Neural cell (in vitro differentiated cells): ENCODE measurements at regions not wholly inside any gene's neighbourhood (a gene's known extent, or its start where the extent isn't known, plus 50 kb on each side); places are given as distances from the start of the nearest gene placed in this dataset.

ENCODE experiments used
- H2AFZ ChIP-seq: fragments of 200-600, 300-800 bp; sonication (generic), shearing (Covaris generic); 2 replicates; pipeline ENCODE4 v1.6.0; 2014; ENCODE audit warnings: low read depth, mild to moderate bottlenecking, antibody characterized with exemption, low read length, moderate library complexity
- H3F3A ChIP-seq: fragments of 200-600 bp; shearing (Covaris generic); 2 replicates; pipeline ENCODE4 v1.6.1; 2016; ENCODE audit warnings: mild to moderate bottlenecking, moderate library complexity, mixed read lengths, antibody characterized with exemption, low read length; ENCODE audit not compliant: insufficient read depth, poor library complexity, severe bottlenecking
- H3K27ac ChIP-seq: fragments of 200-600, 300-800 bp; sonication (generic), shearing (Covaris generic); 2 replicates; pipeline ENCODE4 v1.5.1; 2014; ENCODE audit warnings: mild to moderate bottlenecking, low read length, moderate library complexity
- H3K27me3 ChIP-seq: fragments of 300-800, 200-600 bp; sonication (generic), shearing (Covaris generic); 2 replicates; pipeline ENCODE4 v1.6.0; 2014; ENCODE audit warnings: mild to moderate bottlenecking, low read depth, low read length, moderate library complexity; ENCODE audit not compliant: insufficient read depth
- H3K36me3 ChIP-seq: fragments of 300-800, 200-600 bp; sonication (generic), shearing (Covaris generic); 2 replicates; pipeline ENCODE4 v1.5.1; 2014; ENCODE audit warnings: mild to moderate bottlenecking, antibody characterized with exemption, low read length, moderate library complexity; ENCODE audit not compliant: insufficient read depth
- H3K4me2 ChIP-seq: fragments of 300-800, 200-600 bp; sonication (generic), shearing (Covaris generic); 2 replicates; pipeline ENCODE4 v1.6.0; 2014; ENCODE audit warnings: mild to moderate bottlenecking, low read length
- H3K4me3 ChIP-seq: fragments of 300-800, 200-600 bp; sonication (generic), shearing (Covaris generic); 2 replicates; pipeline ENCODE4 v1.5.1; 2014; ENCODE audit warnings: mild to moderate bottlenecking, low read length, moderate library complexity
- H3K79me2 ChIP-seq: fragments of 200-600 bp; shearing (Covaris generic); replicated peaks from 2 replicates; pipeline ENCODE4 v1.6.0; 2014; ENCODE audit warnings: mild to moderate bottlenecking, low read length, moderate library complexity; ENCODE audit not compliant: insufficient read depth
- H3K9ac ChIP-seq: fragments of 300-800, 200-600 bp; sonication (generic), shearing (Covaris generic); 2 replicates; pipeline ENCODE4 v1.6.1; 2016; ENCODE audit warnings: mild to moderate bottlenecking, low read length, mixed read lengths
- H3K9me2 ChIP-seq: fragments of 200-600 bp; shearing (Covaris generic); 2 replicates; pipeline ENCODE4 v1.6.1; 2016; ENCODE audit warnings: mild to moderate bottlenecking, low read length, mixed read lengths; ENCODE audit not compliant: insufficient read depth
- H3K9me3 ChIP-seq: fragments of 200-600, 300-800 bp; sonication (generic), shearing (Covaris generic); 2 replicates; pipeline ENCODE4 v1.6.1; 2016; ENCODE audit warnings: mild to moderate bottlenecking, mixed run types, low read length, moderate library complexity, mixed read lengths
- H4K20me1 ChIP-seq: fragments of 200-600 bp; shearing (Covaris generic); 2 replicates; pipeline ENCODE4 v1.6.1; 2016; ENCODE audit warnings: mild to moderate bottlenecking, mixed run types; ENCODE audit not compliant: insufficient read depth
- CTCF ChIP-seq: fragments of 450-650 bp; IDR thresholded peaks from 2 replicates; pipeline ENCODE4 v1.5.1; 2014; ENCODE audit warnings: antibody characterized with exemption, mild to moderate bottlenecking, moderate library complexity; ENCODE audit not compliant: poor library complexity, severe bottlenecking
- EP300 ChIP-seq: fragments of 450-650 bp; conservative IDR thresholded peaks from 2 replicates; pipeline ENCODE4 v1.6.1; 2014; ENCODE audit warnings: antibody characterized with exemption, mild to moderate bottlenecking, moderate library complexity; ENCODE audit not compliant: poor library complexity, severe bottlenecking
- EZH2 ChIP-seq: fragments of 200-600, 300-800 bp; shearing (Covaris generic), sonication (generic); IDR thresholded peaks from 2 replicates; pipeline ENCODE4 v1.6.1; 2014; ENCODE audit warnings: antibody characterized with exemption, low read length, borderline replicate concordance, mild to moderate bottlenecking; ENCODE audit not compliant: insufficient read depth, poor library complexity, severe bottlenecking
- MXI1 ChIP-seq: fragments of 450-650 bp; conservative IDR thresholded peaks from 2 replicates; pipeline ENCODE4 v1.6.1; 2014; ENCODE audit warnings: antibody characterized with exemption, mild to moderate bottlenecking; ENCODE audit not compliant: poor library complexity, severe bottlenecking
- POLR2AphosphoS5 ChIP-seq: IDR thresholded peaks from 2 replicates; pipeline ENCODE4 v1.6.1; 2012
- RAD21 ChIP-seq: fragments of 450-650 bp; conservative IDR thresholded peaks from 2 replicates; pipeline ENCODE4 v1.6.1; 2014; ENCODE audit warnings: antibody characterized with exemption, mild to moderate bottlenecking, moderate library complexity
- REST ChIP-seq: IDR thresholded peaks from 2 replicates; pipeline ENCODE4 v1.6.1; 2012; ENCODE audit warnings: borderline replicate concordance
- SMC3 ChIP-seq: fragments of 450-650 bp; conservative IDR thresholded peaks from 2 replicates; pipeline ENCODE4 v1.6.1; 2014; ENCODE audit warnings: antibody characterized with exemption, mild to moderate bottlenecking, moderate library complexity; ENCODE audit not compliant: poor library complexity
- TAF1 ChIP-seq: IDR thresholded peaks from 2 replicates; pipeline ENCODE4 v1.6.1; 2012; ENCODE audit warnings: low read depth

- H3K79me2 ChIP-seq, result no peaks in the 10 kb centered on the region
- TF ChIP-seq REST, result no peak
- no peak for TF ChIP-seq TAF1
- no peak for TF ChIP-seq POLR2AphosphoS5
- TF ChIP-seq EP300, result no peak
- no peak for TF ChIP-seq EZH2
- no peak for TF ChIP-seq CTCF
- TF ChIP-seq SMC3, result no peak
- no peak for TF ChIP-seq RAD21
- TF ChIP-seq MXI1, result no peak
- H3F3A ChIP-seq, result no peaks in the 10 kb centered on the region
- no peak overlapping the region for H3K9ac ChIP-seq
- H3K9me3 ChIP-seq, result no peaks in the 10 kb centered on the region
- no peak overlapping the region for H2AFZ ChIP-seq
- H4K20me1 ChIP-seq, result no peaks in the 10 kb centered on the region
- H3K27ac ChIP-seq, result no peak overlapping the region
- no peaks in the 10 kb centered on the region for H3K9me2 ChIP-seq
- no peak overlapping the region for H3K4me2 ChIP-seq
- no peaks in the 10 kb centered on the region for H3K36me3 ChIP-seq
- H3K4me3 ChIP-seq, result no peak overlapping the region
- no peaks in the 10 kb centered on the region for H3K27me3 ChIP-seq
Observed at GRCh38 chr2:143907801-143908200, 612.1 kb downstream of the ZEB2 start.

GRCh38 chr2:143906850-143907249 is 613.1 kb downstream of the ZEB2 start:
- Histone ChIP-seq H3K4me2 (no peak overlapping the region), H3K27me3 (no peaks in the 10 kb centered on the region), H3K4me3 (no peak overlapping the region), H3K9ac (no peak overlapping the region), H3K79me2 (no peaks in the 10 kb centered on the region), H3K36me3 (no peaks in the 10 kb centered on the region), H2AFZ (no peak overlapping the region), H3F3A (no peaks in the 10 kb centered on the region), H3K9me3 (no peaks in the 10 kb centered on the region), H4K20me1 (no peaks in the 10 kb centered on the region), H3K27ac (no peak overlapping the region), H3K9me2 (no peaks in the 10 kb centered on the region)
- TF ChIP-seq EZH2 (no peak), CTCF (no peak), EP300 (no peak), SMC3 (no peak), TAF1 (no peak)
